ENCODE measurements at regions not wholly inside any gene's neighbourhood (a gene's known extent, or its start where the extent isn't known, plus 50 kb on each side); places are given as distances from the start of the nearest gene placed in this dataset.

DNA sequence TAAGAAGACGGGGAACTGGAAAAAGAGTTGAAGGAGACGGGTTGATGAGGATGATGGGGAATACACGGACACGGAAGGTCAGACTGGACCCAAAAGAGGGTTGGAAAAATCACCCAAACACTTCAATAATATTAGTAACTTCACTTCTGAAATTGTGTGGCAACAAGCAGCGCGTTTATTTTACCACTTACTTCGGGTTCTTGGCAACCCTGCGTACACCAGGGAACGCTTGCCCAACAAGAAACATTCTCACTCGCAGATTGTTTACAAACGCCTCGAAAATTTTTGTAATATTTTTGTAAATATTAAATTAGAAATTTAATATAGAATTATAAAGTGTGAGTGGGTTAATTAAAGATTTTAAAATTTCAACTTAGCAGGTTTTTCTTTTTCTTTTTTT is 99.5 kb downstream of the CEBPB start:
- TF ChIP-seq, protein P1, sequence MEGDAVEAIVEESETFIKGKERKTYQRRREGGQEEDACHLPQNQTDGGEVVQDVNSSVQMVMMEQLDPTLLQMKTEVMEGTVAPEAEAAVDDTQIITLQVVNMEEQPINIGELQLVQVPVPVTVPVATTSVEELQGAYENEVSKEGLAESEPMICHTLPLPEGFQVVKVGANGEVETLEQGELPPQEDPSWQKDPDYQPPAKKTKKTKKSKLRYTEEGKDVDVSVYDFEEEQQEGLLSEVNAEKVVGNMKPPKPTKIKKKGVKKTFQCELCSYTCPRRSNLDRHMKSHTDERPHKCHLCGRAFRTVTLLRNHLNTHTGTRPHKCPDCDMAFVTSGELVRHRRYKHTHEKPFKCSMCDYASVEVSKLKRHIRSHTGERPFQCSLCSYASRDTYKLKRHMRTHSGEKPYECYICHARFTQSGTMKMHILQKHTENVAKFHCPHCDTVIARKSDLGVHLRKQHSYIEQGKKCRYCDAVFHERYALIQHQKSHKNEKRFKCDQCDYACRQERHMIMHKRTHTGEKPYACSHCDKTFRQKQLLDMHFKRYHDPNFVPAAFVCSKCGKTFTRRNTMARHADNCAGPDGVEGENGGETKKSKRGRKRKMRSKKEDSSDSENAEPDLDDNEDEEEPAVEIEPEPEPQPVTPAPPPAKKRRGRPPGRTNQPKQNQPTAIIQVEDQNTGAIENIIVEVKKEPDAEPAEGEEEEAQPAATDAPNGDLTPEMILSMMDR (IDR thresholded peaks at IDR 0.05) = no peak
- TF ChIP-seq TP53 (CRISPR knock-in tag; IDR thresholded peaks at IDR 0.05) = no peak
- no peak for TF ChIP-seq JUN (CRISPR knock-in tag; IDR thresholded peaks at IDR 0.05)
- TF ChIP-seq MXD4 (CRISPR knock-in tag; IDR thresholded peaks at IDR 0.05; ENCODE audit: borderline replicate concordance) = no peak
- no peak for TF ChIP-seq CREB1 (CRISPR knock-in tag; IDR thresholded peaks at IDR 0.05)
- TF ChIP-seq, protein P2, sequence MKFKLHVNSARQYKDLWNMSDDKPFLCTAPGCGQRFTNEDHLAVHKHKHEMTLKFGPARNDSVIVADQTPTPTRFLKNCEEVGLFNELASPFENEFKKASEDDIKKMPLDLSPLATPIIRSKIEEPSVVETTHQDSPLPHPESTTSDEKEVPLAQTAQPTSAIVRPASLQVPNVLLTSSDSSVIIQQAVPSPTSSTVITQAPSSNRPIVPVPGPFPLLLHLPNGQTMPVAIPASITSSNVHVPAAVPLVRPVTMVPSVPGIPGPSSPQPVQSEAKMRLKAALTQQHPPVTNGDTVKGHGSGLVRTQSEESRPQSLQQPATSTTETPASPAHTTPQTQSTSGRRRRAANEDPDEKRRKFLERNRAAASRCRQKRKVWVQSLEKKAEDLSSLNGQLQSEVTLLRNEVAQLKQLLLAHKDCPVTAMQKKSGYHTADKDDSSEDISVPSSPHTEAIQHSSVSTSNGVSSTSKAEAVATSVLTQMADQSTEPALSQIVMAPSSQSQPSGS (CRISPR knock-in tag; IDR thresholded peaks at IDR 0.05; ENCODE audit: borderline replicate concordance, low read depth) = no peak
- TF ChIP-seq ZNF416 (CRISPR knock-in tag; IDR thresholded peaks at IDR 0.05) = no peak
- TF ChIP-seq, protein P3, sequence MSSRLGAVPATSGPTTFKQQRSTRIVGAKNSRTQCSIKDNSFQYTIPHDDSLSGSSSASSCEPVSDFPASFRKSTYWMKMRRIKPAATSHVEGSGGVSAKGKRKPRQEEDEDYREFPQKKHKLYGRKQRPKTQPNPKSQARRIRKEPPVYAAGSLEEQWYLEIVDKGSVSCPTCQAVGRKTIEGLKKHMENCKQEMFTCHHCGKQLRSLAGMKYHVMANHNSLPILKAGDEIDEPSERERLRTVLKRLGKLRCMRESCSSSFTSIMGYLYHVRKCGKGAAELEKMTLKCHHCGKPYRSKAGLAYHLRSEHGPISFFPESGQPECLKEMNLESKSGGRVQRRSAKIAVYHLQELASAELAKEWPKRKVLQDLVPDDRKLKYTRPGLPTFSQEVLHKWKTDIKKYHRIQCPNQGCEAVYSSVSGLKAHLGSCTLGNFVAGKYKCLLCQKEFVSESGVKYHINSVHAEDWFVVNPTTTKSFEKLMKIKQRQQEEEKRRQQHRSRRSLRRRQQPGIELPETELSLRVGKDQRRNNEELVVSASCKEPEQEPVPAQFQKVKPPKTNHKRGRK (CRISPR knock-in tag; IDR thresholded peaks at IDR 0.05; ENCODE audit: borderline replicate concordance) = no peak
- TF ChIP-seq NFYB (CRISPR knock-in tag; conservative IDR thresholded peaks at IDR 0.05; ENCODE audit: low read depth) = no peak
- TF ChIP-seq, protein P4, sequence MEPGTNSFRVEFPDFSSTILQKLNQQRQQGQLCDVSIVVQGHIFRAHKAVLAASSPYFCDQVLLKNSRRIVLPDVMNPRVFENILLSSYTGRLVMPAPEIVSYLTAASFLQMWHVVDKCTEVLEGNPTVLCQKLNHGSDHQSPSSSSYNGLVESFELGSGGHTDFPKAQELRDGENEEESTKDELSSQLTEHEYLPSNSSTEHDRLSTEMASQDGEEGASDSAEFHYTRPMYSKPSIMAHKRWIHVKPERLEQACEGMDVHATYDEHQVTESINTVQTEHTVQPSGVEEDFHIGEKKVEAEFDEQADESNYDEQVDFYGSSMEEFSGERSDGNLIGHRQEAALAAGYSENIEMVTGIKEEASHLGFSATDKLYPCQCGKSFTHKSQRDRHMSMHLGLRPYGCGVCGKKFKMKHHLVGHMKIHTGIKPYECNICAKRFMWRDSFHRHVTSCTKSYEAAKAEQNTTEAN (CRISPR knock-in tag; IDR thresholded peaks at IDR 0.05) = no peak
- TF ChIP-seq, protein P5, sequence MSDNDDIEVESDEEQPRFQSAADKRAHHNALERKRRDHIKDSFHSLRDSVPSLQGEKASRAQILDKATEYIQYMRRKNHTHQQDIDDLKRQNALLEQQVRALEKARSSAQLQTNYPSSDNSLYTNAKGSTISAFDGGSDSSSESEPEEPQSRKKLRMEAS (CRISPR knock-in tag; IDR thresholded peaks at IDR 0.05) = no peak
- TF ChIP-seq, protein P6, sequence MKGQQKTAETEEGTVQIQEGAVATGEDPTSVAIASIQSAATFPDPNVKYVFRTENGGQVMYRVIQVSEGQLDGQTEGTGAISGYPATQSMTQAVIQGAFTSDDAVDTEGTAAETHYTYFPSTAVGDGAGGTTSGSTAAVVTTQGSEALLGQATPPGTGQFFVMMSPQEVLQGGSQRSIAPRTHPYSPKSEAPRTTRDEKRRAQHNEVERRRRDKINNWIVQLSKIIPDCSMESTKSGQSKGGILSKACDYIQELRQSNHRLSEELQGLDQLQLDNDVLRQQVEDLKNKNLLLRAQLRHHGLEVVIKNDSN (CRISPR knock-in tag; IDR thresholded peaks at IDR 0.05) = no peak
- TF ChIP-seq, protein P7, sequence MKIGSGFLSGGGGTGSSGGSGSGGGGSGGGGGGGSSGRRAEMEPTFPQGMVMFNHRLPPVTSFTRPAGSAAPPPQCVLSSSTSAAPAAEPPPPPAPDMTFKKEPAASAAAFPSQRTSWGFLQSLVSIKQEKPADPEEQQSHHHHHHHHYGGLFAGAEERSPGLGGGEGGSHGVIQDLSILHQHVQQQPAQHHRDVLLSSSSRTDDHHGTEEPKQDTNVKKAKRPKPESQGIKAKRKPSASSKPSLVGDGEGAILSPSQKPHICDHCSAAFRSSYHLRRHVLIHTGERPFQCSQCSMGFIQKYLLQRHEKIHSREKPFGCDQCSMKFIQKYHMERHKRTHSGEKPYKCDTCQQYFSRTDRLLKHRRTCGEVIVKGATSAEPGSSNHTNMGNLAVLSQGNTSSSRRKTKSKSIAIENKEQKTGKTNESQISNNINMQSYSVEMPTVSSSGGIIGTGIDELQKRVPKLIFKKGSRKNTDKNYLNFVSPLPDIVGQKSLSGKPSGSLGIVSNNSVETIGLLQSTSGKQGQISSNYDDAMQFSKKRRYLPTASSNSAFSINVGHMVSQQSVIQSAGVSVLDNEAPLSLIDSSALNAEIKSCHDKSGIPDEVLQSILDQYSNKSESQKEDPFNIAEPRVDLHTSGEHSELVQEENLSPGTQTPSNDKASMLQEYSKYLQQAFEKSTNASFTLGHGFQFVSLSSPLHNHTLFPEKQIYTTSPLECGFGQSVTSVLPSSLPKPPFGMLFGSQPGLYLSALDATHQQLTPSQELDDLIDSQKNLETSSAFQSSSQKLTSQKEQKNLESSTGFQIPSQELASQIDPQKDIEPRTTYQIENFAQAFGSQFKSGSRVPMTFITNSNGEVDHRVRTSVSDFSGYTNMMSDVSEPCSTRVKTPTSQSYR (CRISPR knock-in tag; IDR thresholded peaks at IDR 0.05) = no peak

All from WTC11 (cell line).